ENCODE measurements at regions not wholly inside any gene's neighbourhood (a gene's known extent, or its start where the extent isn't known, plus 50 kb on each side); places are given as distances from the start of the nearest gene placed in this dataset.

DNA sequence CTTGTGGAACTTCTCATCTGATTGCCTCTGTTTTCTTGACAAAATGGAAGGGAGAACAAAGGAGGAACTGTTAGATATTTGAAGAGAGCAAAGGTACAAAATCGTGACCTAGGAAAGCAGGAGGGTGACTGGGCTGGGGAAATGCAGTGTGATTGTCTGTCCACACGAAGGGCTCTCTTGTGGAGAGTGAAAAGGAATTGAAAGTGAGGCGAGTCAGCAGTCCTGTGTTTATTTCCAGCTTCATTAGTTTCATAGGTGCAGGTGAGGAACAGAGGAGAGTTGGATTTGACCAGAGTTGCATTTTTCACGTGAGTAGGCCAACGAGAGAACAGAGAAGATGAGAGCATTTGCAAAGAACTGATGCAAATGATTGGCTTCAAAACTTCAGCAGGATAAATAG is 336.4 kb upstream of the SATB1 start:
- TF ChIP-seq, protein P1, sequence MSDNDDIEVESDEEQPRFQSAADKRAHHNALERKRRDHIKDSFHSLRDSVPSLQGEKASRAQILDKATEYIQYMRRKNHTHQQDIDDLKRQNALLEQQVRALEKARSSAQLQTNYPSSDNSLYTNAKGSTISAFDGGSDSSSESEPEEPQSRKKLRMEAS (IDR thresholded peaks at IDR 0.05), result no peak
- TF ChIP-seq, protein P2, sequence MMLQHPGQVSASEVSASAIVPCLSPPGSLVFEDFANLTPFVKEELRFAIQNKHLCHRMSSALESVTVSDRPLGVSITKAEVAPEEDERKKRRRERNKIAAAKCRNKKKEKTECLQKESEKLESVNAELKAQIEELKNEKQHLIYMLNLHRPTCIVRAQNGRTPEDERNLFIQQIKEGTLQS (IDR thresholded peaks at IDR 0.05), result no peak
- TF ChIP-seq EGR1 (IDR thresholded peaks at IDR 0.05; ENCODE audit: low read depth in 2 of 2) (no peak), YY1 (IDR thresholded peaks at IDR 0.05) (no peak), RXRA (IDR thresholded peaks at IDR 0.05) (no peak)
- TF ChIP-seq, protein P3, sequence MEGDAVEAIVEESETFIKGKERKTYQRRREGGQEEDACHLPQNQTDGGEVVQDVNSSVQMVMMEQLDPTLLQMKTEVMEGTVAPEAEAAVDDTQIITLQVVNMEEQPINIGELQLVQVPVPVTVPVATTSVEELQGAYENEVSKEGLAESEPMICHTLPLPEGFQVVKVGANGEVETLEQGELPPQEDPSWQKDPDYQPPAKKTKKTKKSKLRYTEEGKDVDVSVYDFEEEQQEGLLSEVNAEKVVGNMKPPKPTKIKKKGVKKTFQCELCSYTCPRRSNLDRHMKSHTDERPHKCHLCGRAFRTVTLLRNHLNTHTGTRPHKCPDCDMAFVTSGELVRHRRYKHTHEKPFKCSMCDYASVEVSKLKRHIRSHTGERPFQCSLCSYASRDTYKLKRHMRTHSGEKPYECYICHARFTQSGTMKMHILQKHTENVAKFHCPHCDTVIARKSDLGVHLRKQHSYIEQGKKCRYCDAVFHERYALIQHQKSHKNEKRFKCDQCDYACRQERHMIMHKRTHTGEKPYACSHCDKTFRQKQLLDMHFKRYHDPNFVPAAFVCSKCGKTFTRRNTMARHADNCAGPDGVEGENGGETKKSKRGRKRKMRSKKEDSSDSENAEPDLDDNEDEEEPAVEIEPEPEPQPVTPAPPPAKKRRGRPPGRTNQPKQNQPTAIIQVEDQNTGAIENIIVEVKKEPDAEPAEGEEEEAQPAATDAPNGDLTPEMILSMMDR (IDR thresholded peaks at IDR 0.05; ENCODE audit: low read depth, low read length, missing input control), result no peak

All from liver (tissue), 3 donors.